GM21528 (cell line): ENCODE measurements at regions not wholly inside any gene's neighbourhood (a gene's known extent, or its start where the extent isn't known, plus 50 kb on each side); places are given as distances from the start of the nearest gene placed in this dataset.
"Not testable (repeated sequence)": the region's sequence is repeated elsewhere in the genome, so short reads cannot be mapped to it uniquely, and the experiment has no call there.

Experiments
- ATAC-seq: cut with Tn5 transposase; IDR thresholded peaks from one replicate; pipeline ENCODE4 v1.9.1; 2021; ENCODE audit warnings: mild to moderate bottlenecking, moderate library complexity; ENCODE audit not compliant: unreplicated experiment, low FRiP score

DNA sequence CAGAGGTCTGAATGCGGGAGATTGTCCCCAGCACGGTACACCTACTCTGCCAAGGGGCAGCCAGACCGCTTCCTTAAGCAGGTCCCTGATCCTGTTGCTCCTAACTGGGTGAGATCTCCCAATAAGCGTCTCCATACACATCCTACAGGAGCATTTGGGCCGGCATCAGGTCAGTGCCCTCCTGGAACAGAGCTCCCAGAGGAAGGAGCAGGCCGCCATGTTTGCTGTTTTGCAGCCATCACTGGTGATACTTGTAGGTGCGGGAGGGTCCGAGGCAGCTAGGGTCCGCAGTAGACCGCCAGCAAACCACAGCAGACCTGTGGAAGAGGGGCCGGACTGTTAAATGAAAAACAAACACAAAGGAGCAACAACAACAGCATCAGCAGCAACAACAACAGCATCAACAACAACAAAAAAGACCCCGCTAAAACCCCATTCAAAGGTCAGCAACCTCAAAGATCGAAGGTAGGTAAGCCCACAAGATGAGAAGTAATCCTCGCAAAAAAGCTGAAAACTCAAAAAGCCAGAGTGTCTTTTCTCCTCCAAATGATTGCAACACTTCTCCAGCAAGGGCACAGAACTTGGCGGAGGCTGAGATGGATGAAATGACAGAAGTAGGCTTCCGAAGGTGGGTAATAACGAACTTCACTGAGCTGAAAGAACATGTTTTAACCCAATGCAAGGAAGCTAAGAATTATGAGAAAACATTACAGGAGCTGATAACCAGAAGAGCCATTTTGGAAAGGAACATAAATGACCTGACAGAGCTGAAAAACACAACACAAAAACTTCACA is 79.0 kb upstream of the CDH7 start:
- no peak for ATAC-seq

DNA sequence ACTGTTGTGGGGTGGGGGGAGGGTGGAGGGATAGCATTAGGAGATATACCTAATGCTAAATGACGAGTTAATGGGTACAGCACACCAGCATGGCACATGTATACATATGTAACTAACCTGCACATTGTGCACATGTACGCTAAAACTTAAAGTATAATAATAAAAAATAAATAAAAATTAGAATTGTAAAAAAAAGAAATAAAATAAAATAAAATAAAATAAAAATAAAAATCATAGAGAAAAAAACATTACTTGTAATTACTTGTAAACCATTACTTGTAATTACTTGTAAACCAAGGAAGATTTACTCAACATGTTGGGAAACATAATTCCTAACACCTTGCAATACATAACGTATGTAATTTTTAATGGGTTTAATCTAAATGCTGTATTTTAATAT is 80.7 kb upstream of the CDH7 start:
- ATAC-seq = not testable (repeated sequence)

DNA sequence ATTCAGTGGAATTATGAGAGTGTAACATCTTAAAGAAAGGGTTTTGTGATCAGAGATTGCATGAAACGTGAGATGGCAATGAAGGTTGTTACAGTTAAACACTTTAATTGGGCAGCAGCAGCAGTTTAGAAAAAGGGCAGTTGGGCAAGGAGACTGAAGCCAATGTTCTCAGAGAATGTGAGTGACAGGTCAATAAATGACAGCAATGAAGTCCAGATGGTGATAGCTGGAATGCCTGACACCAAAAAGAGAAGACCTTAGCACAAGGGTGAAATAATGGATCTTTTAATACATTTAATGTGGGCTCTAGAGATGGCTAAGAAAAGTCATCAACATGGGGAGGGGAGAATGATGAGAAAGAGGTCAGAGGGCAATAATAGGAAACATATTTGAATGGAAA is 89.4 kb upstream of the CDH7 start:
- no peak for ATAC-seq

DNA sequence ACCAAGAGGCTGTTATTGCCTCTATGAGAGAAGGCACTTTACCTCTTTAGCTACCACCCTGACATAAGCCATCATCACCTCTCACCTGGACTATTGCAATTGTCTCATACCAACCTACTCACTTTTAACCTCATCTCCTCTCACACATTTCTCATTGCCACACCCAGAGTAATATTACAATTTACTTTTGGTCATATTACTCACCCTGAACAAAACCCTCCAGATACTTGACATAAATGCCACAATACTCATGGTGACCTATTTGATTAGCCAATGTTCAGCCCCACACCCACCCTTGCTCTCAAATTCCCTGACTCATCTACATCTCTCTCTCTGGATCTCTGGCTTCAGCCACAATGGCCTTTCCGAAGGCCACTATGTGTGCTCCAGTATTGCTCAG is 90.9 kb upstream of the CDH7 start:
- ATAC-seq = no peak

DNA sequence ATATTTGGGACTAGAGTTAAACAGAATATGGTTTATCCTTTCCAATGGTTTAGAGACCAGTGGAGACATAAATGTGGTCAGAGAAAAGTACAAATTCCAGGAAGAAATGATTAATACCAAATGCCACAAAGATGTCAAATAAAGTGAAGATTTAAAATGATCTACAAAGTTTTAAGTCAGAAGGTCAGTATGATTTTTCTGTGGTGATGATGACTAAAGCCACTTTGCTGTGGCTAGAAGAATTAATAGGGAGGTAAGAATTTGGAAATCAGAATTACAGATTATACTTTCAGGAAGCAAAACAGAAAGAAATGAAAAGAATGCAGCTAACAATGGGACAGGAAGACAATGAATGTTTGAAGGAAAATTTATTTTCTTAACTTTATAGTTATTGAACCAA is 91.5 kb upstream of the CDH7 start:
- ATAC-seq = no peak

DNA sequence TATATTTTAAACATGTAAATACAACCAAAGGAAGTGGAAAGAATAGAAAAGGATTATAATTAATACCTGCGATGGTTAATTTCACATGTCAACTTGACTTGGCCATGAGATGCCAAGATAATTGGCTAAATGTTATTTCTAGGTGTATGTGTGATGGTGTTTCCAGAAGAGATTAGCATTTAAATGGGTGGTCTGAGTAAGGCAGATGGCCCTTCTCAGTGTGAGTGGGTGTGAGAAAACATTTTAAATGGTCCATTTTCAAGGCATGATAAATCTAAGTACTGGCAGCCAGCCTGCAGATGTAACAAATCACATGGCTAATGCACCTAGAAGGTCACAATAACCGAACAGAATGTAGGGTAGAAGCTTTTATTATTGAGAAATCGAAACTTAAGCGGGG is 99.6 kb upstream of the CDH7 start:
- ATAC-seq = no peak

DNA sequence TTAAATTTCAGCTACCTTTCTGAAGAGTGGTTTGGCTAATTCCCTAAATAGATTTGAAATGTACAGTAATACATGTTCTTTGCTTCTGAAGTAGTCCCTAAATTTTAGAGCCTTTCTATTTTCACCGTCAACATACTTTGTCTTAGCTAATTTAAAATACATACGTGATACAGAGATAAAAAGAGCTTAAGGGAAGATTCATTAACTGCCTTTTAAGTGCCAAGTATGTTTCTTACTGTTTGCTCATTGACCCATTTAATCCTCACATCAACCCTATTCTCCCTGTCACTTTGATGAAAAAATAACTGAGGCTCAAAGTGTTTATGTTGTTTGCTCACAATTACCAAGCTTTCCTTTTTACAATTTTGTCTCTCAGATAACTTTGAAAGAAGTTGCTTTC is 118.6 kb upstream of the CDH7 start:
- ATAC-seq = no peak

DNA sequence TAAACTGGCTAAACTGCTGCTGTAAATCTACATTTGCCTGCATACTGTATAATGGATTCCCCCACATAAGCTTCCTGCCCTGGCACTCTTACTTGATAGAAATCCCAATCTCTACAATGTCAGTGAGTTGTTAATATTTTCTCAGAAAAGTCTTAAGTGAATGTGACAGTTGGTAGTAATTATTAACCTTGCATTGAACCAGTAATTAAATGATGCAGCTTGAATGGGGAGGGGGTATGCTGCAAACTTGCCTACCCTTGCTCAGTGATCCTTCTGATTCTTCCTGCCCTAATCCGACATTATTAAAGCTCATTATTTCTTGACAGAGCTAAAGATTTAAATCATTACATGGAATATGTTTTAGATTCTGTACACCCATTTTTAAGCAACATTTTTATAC is 119.0 kb upstream of the CDH7 start:
- ATAC-seq = no peak

DNA sequence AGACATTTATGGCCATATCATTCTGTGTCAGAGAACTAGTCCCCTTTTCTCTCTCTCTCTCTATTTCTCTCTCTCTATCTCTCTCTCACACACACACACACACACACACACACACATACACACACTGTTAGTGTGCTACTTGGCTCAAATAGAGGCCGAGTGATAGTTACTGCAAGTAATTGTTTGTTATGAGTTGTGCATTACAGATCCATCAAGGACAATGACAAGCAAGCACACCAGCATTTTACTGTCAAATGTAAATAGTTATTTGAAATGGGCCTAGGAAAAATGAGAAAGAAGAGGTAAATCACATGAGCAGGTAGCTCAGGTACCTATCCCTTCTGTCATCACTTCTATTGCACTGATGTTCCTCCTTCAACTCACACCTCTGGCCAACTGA is 122.4 kb upstream of the CDH7 start:
- ATAC-seq = no peak

DNA sequence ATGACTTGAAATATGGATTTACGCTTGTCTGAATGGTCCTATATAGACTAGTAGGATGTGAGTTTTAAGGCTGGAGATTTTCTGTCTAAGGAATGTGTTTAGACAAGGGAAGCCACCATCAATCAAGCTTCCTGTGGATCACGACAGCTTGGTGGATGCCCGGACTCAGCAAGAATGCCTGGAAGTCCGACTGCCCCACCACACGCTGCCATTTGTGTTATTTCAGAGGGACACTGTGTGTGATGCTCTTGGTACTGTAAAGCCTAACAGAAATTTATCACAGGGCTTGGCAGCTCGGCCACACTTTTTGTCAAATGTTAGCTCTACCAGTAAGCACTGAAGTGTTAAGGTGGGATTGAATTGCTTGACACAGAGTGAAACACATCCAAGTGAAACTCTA is 127.1 kb upstream of the CDH7 start:
- no peak for ATAC-seq

DNA sequence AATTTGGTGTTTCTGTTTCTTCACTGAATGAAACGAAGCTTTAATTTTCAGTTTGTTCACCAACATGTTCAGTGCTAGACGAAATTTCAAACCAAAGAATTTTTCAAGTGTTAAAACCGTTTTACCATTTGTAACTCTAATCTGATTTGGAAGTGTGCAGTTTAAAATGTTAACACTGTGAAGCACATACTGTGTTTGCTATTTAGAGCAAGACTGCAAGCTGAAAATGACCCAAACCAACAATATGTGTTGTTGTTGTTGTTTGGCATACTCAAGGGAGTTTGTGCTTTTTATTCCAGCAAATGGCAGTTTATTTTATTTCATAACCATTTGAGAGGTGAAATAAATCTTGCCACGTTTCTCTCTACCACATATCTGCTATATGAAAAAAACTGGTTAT is 128.4 kb upstream of the CDH7 start:
- ATAC-seq = no peak

DNA sequence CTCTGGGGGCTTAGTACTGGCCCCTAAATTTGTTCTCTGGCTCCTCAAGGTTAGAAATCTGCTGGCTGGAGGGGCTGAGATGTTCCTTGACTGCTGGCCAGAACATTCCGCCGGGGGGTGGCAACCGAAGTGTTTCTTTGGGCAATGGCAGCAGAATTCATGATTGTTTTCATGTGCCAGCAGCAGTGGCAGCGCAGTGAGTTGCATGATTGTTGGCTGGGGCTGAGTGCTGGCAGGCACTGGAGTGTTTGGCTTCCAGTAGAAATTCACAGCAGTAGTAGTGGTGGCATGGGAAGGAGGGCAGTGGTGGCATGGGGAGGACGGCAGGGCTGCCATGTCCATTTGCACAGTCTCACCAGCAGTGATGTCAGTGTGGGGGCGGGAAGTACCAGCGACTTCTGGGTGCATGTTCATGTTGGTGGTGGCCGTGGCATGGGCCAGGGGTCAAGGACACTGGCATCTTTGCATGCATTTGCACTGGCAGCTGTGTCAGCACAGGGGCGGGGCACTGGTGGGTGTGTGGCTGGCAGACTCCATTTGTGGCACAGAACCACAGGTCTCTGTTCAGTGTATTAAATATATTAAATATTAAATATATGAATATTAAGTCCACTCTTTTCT is 130.6 kb upstream of the CDH7 start:
- ATAC-seq = no peak

DNA sequence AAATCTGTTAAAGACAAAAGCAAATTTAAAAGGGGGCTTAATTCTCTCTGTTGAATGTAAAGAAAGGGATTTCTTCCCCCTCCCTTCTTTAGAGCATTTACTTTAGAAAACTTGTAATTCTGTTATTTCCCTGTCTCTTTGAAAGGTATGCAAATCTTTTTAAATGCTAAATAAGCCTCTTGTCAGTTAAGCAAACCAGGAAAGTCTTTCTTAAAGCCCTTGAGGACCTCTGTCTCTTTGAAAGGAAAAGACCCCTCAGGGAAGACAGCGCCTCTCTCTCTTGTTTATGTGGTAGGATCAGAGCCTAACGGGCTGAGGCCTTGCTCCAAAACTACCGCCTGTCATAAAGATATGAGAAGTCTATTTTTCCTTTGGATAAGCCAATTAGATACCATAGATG is 139.9 kb upstream of the CDH7 start:
- no peak for ATAC-seq

DNA sequence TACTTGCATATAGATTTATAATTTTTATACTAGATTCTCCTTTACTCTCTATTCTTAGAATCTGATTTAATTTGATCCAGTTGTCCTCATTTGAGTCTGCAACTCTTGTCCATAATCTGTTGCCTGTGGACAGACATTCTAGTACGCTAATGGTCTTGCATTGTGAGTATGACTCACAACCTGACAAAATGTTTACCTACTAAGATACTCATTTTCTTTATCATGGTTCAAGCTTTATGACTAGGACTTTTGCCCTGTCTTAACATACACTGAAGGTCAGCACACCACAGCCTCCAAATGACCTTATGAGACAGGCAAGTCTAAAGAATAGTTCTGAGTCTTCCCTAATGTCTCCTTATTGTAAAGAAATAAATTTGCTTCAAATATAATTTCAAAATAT is 142.3 kb upstream of the CDH7 start:
- ATAC-seq = no peak

DNA sequence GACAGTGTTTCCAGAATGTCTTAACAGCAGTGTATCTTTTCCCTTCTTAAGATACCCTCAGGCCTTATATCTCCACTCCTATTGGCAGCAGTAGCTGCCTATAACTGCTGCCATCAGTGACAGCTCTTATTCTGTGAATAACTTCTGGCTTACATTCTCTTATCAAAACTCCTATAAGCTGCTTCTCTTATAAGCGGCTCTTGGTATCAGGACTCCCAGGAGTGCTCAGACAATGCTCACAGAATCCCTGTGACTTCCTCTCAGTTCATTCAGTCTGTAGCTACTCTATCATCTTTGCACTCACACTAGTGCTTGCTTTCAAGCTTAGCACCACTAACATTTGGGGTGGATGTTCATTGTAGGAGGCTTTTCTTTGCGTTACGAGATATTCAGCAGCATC is 143.7 kb upstream of the CDH7 start:
- no peak for ATAC-seq

DNA sequence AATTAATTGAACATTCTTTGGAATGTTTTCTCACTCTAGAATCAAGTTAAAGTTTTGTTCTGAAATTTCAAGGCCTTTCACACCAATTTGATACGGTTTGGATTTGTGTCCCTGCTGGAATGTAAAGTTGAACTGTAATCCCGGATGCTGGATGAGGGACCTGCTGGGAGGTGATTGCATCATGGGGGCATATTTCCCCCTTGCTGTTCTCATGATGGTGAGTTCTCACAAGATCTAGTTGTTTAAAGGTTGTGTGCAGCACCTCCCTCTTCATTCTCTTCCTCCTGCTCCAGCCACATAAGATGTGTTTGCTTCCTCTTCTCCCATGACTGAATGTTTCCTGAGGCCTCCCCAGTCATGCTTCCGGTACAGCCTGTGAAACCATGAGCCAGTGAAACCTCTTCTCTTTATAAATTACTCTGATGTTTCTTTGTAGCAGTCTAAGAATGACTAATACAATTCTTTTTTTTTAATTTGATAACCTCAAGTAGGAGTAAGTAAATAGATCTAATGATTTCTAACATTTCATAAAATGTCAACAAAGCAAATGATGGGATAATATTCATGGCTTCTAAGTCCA is 144.2 kb upstream of the CDH7 start:
- ATAC-seq = no peak

DNA sequence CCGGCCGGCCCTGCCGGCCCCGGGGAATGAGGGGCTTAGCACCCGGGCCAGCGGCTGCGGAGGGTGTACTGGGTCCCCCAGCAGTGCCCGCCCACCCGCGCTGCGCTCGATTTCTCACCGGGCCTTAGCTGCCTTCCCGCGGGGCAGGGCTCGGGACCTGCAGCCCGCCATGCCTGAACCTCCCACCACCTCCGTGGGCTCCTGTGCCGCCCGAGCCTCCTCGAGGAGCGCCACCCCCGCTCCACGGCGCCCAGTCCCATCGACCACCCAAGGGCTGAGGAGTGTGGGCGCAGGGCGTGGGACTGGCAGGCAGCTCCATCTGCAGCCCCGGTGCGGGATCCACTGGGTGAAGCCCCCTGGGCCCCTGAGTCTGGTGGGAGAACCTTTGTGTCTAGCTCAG is 145.5 kb upstream of the CDH7 start:
- not testable (repeated sequence) for ATAC-seq

DNA sequence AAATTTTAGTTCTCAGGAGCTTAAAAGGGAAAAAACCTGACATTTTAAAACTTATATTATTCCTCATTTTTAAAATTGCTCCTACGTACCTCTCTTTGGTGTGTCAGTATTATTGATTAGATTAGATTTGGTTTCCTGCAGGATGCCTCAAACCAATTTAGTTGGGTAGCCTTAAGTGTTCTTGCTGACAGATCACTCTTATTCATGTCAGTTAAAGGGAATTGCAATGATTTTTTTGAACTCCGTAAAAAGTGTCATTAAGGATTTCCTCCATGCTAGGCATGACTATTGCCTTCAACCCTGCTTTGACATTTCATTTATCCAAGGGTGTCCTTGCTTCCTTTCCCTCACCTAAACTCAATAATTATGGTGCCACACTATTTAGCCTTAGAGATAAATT is 149.0 kb upstream of the CDH7 start:
- ATAC-seq = no peak

DNA sequence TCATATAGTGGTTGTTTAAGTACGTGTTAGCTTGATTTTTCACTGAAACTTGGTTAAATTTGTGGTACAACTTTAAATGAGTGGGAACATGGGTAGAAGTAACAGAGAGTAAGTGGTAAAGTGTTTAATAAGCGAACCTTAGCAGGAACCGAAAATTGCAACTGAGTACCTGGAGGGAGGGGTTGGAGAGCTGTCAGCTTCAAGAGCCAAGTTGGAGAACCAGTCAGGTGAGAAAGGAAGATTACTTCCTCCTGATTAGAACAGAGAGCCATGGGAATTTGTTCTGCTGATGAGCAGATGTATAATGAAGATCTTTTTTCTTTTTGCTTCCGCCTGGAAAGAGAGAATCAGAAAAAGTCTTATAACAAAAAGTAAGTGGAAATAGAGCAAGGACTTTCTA is 158.4 kb upstream of the CDH7 start:
- no peak for ATAC-seq

DNA sequence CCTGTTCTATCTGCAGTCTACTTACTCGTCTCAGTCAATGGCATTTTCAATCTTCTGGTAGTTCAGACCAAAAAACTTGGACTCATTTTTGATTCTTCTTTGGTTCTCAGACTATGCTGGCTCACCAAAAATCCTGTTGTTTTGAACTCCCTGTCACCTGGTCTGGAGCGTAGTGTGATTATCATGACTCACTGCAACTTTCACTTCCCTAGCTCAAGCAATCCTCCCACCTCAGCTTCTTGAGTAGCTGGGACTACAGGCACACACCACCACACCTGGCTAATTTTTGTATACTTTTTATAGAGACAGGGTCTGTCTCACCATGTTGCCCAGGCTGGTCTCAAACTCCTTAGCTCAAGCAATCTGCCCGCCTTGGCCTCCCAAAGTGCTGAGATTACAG is 163.3 kb upstream of the CDH7 start:
- no peak for ATAC-seq

DNA sequence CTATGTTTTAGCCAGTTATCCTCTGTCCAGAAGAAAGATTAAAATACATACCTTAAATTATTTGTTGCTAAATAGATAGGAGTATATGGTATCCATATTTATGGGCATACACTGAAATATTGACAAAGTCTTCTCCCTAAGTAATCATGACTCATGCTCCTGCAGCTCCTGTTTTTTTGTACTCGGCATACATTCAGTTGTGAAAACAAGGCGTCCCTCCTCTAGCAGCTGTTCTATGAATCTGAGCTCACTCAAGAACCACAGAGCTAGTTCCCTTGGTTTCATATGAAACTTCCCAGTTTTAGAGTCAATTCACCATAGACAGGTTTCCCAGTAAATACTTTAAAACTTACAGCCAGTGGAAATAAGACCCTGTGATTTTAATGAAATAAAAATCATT is 168.7 kb upstream of the CDH7 start:
- ATAC-seq = not testable (repeated sequence)

DNA sequence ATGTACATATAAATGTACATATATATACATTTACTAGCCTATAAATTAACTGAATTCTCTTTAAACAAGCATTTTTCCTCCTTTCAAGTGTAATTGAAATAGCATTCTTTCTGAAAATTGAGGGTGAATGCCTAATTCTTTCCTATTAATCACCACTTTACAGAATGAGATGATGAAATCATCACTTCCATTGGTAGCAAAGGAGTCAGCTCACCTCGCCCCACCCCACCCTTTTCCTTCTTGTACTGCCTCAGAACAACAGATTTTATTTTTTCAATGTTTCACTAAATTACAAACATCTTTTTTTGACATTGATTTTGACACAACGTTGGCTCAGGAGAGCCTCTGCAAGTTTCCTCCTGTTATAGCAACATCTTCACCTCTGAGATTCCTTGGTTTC is 181.9 kb upstream of the CDH7 start:
- ATAC-seq = no peak
